SK-N-MC (cell line): ENCODE measurements at regions not wholly inside any gene's neighbourhood (a gene's known extent, or its start where the extent isn't known, plus 50 kb on each side); places are given as distances from the start of the nearest gene placed in this dataset.

ENCODE experiments used
- EZH2 ChIP-seq: fragments of 200-600 bp; sonication (generic); IDR thresholded peaks from one replicate; pipeline ENCODE4 v1.6.1; 2017; ENCODE audit warnings: antibody characterized with exemption
- FOXP2 ChIP-seq: optimal IDR thresholded peaks from 2 replicates; pipeline ENCODE3; 2011; ENCODE audit warnings: mild to moderate bottlenecking, moderate library complexity; ENCODE audit not compliant: insufficient read depth; ENCODE audit errors: extremely low read length, control extremely low read depth
- POLR2AphosphoS5 ChIP-seq: IDR thresholded peaks from 2 replicates; pipeline ENCODE4 v1.6.1; 2012; ENCODE audit warnings: mild to moderate bottlenecking, low read depth, low read length, borderline replicate concordance

DNA sequence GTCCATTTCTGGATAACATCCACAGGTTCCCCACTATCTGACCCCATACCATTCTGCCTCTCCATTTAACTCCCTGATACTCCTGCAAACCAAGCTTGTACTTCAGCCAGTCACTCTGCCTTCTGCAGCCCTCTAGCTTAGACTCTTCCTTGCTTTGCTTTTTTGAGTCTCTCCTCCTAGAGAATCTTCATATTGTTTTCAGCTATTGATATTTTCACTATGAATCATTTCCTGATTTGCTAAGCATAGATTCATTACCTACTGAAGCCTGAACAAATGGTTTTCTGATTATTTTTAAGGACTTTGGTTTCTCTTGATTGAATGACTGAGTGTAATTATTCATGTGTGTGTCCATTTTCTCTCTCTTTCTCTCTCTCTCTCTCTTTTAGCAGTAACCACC, 2102.3 kb upstream of the CELF4 start:
- TF ChIP-seq POLR2AphosphoS5 (no peak), EZH2 (no peak), FOXP2 (no peak)
